ENCODE measurements at regions not wholly inside any gene's neighbourhood (a gene's known extent, or its start where the extent isn't known, plus 50 kb on each side); places are given as distances from the start of the nearest gene placed in this dataset.

- TF ChIP-seq CTCF (IDR thresholded peaks at IDR 0.05; ENCODE audit: low read depth, low read length), result no peak
- no peak for DNase-seq (ENCODE audit: low read depth, low spot score)
- H3K4me3 ChIP-seq (ENCODE audit: low read depth, low read length), result no peak overlapping the region
- in situ Hi-C loops (cut with HindIII; ENCODE audit: low sequenced_read_pairs), result no loop called here
These were observed 282.6 kb upstream of the ID4 start for GRCh38 chr6:19554356-19555225.

GRCh38 chr6:19557191-19557590 lies 280.0 kb upstream of the ID4 start:
- no peak for DNase-seq (ENCODE audit: low read depth, low spot score)
- in situ Hi-C loops (cut with HindIII; ENCODE audit: low sequenced_read_pairs), result no loop called here

GRCh38 chr6:19558201-19558600 lies 279.0 kb upstream of the ID4 start:
- in situ Hi-C loops (cut with HindIII; ENCODE audit: low sequenced_read_pairs), result no loop called here
- H3K4me3 ChIP-seq (ENCODE audit: low read depth, low read length), result no peak overlapping the region
- DNase-seq (ENCODE audit: low read depth, low spot score), result no peak
- no peak for TF ChIP-seq CTCF (IDR thresholded peaks at IDR 0.05; ENCODE audit: low read depth, low read length)

More at GRCh38 chr6:19557191-19557590, 280.0 kb upstream of the ID4 start:
- TF ChIP-seq CTCF (IDR thresholded peaks at IDR 0.05; ENCODE audit: low read depth, low read length), result no peak
- H3K4me3 ChIP-seq (ENCODE audit: low read depth, low read length), result no peak overlapping the region

GRCh38 chr6:19558934-19559333 lies 278.2 kb upstream of the ID4 start:
- H3K4me3 ChIP-seq (ENCODE audit: low read depth, low read length), result no peak overlapping the region
- no peak for DNase-seq (ENCODE audit: low read depth, low spot score)
- TF ChIP-seq CTCF (IDR thresholded peaks at IDR 0.05; ENCODE audit: low read depth, low read length), result no peak
- in situ Hi-C loops (cut with HindIII; ENCODE audit: low sequenced_read_pairs), result no loop called here

- TF ChIP-seq CTCF (IDR thresholded peaks at IDR 0.05; ENCODE audit: low read depth, low read length), result no peak
- no peak overlapping the region for H3K4me3 ChIP-seq (ENCODE audit: low read depth, low read length)
- DNase-seq (ENCODE audit: low read depth, low spot score), result no peak
- in situ Hi-C loops (cut with HindIII; ENCODE audit: low sequenced_read_pairs), result no loop called here
These were observed 274.7 kb upstream of the ID4 start for GRCh38 chr6:19562468-19562867.

- DNase-seq (ENCODE audit: low read depth, low spot score), result no peak
- no peak for TF ChIP-seq CTCF (IDR thresholded peaks at IDR 0.05; ENCODE audit: low read depth, low read length)
- in situ Hi-C loops (cut with HindIII; ENCODE audit: low sequenced_read_pairs), result no loop called here
- no peak overlapping the region for H3K4me3 ChIP-seq (ENCODE audit: low read depth, low read length)
These were observed 267.6 kb upstream of the ID4 start for GRCh38 chr6:19569563-19569962.

Measured in astrocyte of the spinal cord (primary cell).